Chondrocyte (in vitro differentiated cells): ENCODE measurements at regions not wholly inside any gene's neighbourhood (a gene's known extent, or its start where the extent isn't known, plus 50 kb on each side); places are given as distances from the start of the nearest gene placed in this dataset.

Experiments used
- DNase-seq: peaks from one replicate; pipeline ENCODE4 v3.0.0; 2021; ENCODE audit warnings: mixed read lengths, low spot score
- H3K27ac Mint-ChIP-seq: one replicate; pipeline ENCODE4 v1.8.0; 2021; ENCODE audit warnings: mild to moderate bottlenecking, moderate library complexity, mixed read lengths; ENCODE audit not compliant: unreplicated experiment
- H3K27me3 Mint-ChIP-seq: 2 replicates; pipeline ENCODE4 v1.8.0; 2021; ENCODE audit warnings: low read depth, mixed read lengths
- H3K36me3 Mint-ChIP-seq: 2 replicates; pipeline ENCODE4 v1.8.0; 2021; ENCODE audit warnings: low read depth, mixed read lengths
- H3K4me1 Mint-ChIP-seq: 2 replicates; pipeline ENCODE4 v1.8.0; 2021; ENCODE audit warnings: low read depth, mild to moderate bottlenecking, mixed read lengths
- H3K4me3 Mint-ChIP-seq: one replicate; pipeline ENCODE4 v1.8.0; 2021; ENCODE audit warnings: mild to moderate bottlenecking, moderate library complexity, mixed read lengths; ENCODE audit not compliant: unreplicated experiment
- H3K9me3 Mint-ChIP-seq: 2 replicates; pipeline ENCODE4 v1.8.0; 2021; ENCODE audit warnings: low read depth, mixed read lengths
- CTCF ChIP-seq: fragments of 200-600 bp; sonication (generic); IDR thresholded peaks from 2 replicates; pipeline ENCODE4 v1.5.0; 2021; ENCODE audit warnings: antibody characterized with exemption, mild to moderate bottlenecking, moderate library complexity

- no peak overlapping the region for H3K27ac Mint-ChIP-seq
- H3K36me3 Mint-ChIP-seq, result no peaks in the 10 kb centered on the region
- TF ChIP-seq CTCF, result no peak
- H3K4me1 Mint-ChIP-seq, result peaks cover 4% of the 10 kb centered on the region
- H3K27me3 Mint-ChIP-seq, result no peaks in the 10 kb centered on the region
- H3K4me3 Mint-ChIP-seq, result no peak overlapping the region
- DNase-seq, result no peak
- peaks cover 3% of the 10 kb centered on the region for H3K9me3 Mint-ChIP-seq
Measured at GRCh38 chr2:200235533-200235932, 71.0 kb upstream of the SPATS2L start.

GRCh38 chr2:200239216-200239615, 67.3 kb upstream of the SPATS2L start:
- no peak for TF ChIP-seq CTCF
- Mint-ChIP-seq H3K27me3 (no peaks in the 10 kb centered on the region), H3K27ac (no peak overlapping the region)

GRCh38 chr2:200242570-200242969, 63.9 kb upstream of the SPATS2L start:
- Mint-ChIP-seq H3K4me3 (no peak overlapping the region), H3K36me3 (no peaks in the 10 kb centered on the region), H3K27me3 (no peaks in the 10 kb centered on the region), H3K4me1 (peaks cover 31% of the 10 kb centered on the region), H3K9me3 (no peaks in the 10 kb centered on the region), H3K27ac (no peak overlapping the region)
- DNase-seq, result no peak
- no peak for TF ChIP-seq CTCF

More at GRCh38 chr2:200239216-200239615, 67.3 kb upstream of the SPATS2L start:
- H3K9me3 Mint-ChIP-seq, result no peaks in the 10 kb centered on the region
- H3K4me1 Mint-ChIP-seq, result peaks cover 22% of the 10 kb centered on the region
- no peak for DNase-seq
- no peaks in the 10 kb centered on the region for H3K36me3 Mint-ChIP-seq
- H3K4me3 Mint-ChIP-seq, result no peak overlapping the region

- H3K4me1 Mint-ChIP-seq, result peaks cover 36% of the 10 kb centered on the region
- TF ChIP-seq CTCF, result no peak
- H3K36me3 Mint-ChIP-seq, result no peaks in the 10 kb centered on the region
- DNase-seq, result no peak
- H3K27ac Mint-ChIP-seq, result peak overlapping the region; percentile 74
- H3K27me3 Mint-ChIP-seq, result no peaks in the 10 kb centered on the region
- peak overlapping the region; percentile 20 for H3K4me3 Mint-ChIP-seq
- H3K9me3 Mint-ChIP-seq, result no peaks in the 10 kb centered on the region
Measured at GRCh38 chr2:200243441-200243840, 63.1 kb upstream of the SPATS2L start.

- TF ChIP-seq CTCF, result no peak
- Mint-ChIP-seq H3K27ac (peak overlapping the region; percentile 74), H3K4me1 (peaks cover 35% of the 10 kb centered on the region)
Measured at GRCh38 chr2:200244111-200244510, 62.4 kb upstream of the SPATS2L start.

More at GRCh38 chr2:200244111-200244510, 62.4 kb upstream of the SPATS2L start:
- no peak for DNase-seq
- Mint-ChIP-seq H3K27me3 (no peaks in the 10 kb centered on the region), H3K4me3 (no peak overlapping the region), H3K9me3 (no peaks in the 10 kb centered on the region), H3K36me3 (no peaks in the 10 kb centered on the region)
